Activated naive CD4-positive, alpha-beta T cell treated with anti-CD3 and anti-CD28 coated beads for 36 hours (primary cell): ENCODE measurements at regions not wholly inside any gene's neighbourhood (a gene's known extent, or its start where the extent isn't known, plus 50 kb on each side); places are given as distances from the start of the nearest gene placed in this dataset.
"Not testable (repeated sequence)": the region's sequence is repeated elsewhere in the genome, so short reads cannot be mapped to it uniquely, and the experiment has no call there.

ENCODE experiments used
- CTCF ChIA-PET: fragments of 350-600 bp; sonication (Branson Sonifier 250); formaldehyde crosslinking; loops from one replicate; lab custom pipeline; 2021; ENCODE audit warnings: antibody characterized with exemption; lab: Charles Lee
- DNase-seq: peaks from one replicate; pipeline ENCODE4 v3.0.0-alpha.2; 2020
- H3K27ac Mint-ChIP-seq: one replicate; pipeline ENCODE4 v1.8.0; 2021; ENCODE audit warnings: mild to moderate bottlenecking, mixed read lengths
- H3K27me3 Mint-ChIP-seq: one replicate; pipeline ENCODE4 v1.8.0; 2021; ENCODE audit warnings: low read depth, mixed read lengths
- H3K36me3 Mint-ChIP-seq: one replicate; pipeline ENCODE4 v1.8.0; 2021; ENCODE audit warnings: low read depth, mixed read lengths
- H3K4me1 Mint-ChIP-seq: one replicate; pipeline ENCODE4 v1.8.0; 2021; ENCODE audit warnings: low read depth, mixed read lengths
- H3K4me3 Mint-ChIP-seq: one replicate; pipeline ENCODE4 v1.8.0; 2021; ENCODE audit warnings: mild to moderate bottlenecking, moderate library complexity, mixed read lengths
- H3K9me3 Mint-ChIP-seq: one replicate; pipeline ENCODE4 v1.8.0; 2021; ENCODE audit warnings: mixed read lengths
- intact Hi-C: fragments of 100-400 bp; cut with micrococcal nuclease; formaldehyde crosslinking; loops from one replicate; pipeline ENCODE4 v1.15.1; 2023

GRCh38 chr5:21051945-21052344, 1063.9 kb upstream of the CDH18 start:
- H3K27ac Mint-ChIP-seq = no peak overlapping the region
- intact Hi-C loops = no loop called here
- peaks cover 8% of the 10 kb centered on the region for H3K9me3 Mint-ChIP-seq
- H3K27me3 Mint-ChIP-seq = no peaks in the 10 kb centered on the region
- H3K36me3 Mint-ChIP-seq = no peaks in the 10 kb centered on the region
- H3K4me3 Mint-ChIP-seq = no peak overlapping the region
- no peaks in the 10 kb centered on the region for H3K4me1 Mint-ChIP-seq
- CTCF ChIA-PET = no interaction called here
- no peak for DNase-seq

GRCh38 chr5:21049901-21050300, 1061.9 kb upstream of the CDH18 start:
- no peaks in the 10 kb centered on the region for H3K27me3 Mint-ChIP-seq
- CTCF ChIA-PET = no interaction called here
- intact Hi-C loops = no loop called here
- DNase-seq = no peak
- H3K36me3 Mint-ChIP-seq = no peaks in the 10 kb centered on the region
- H3K27ac Mint-ChIP-seq = no peak overlapping the region
- H3K4me1 Mint-ChIP-seq = no peaks in the 10 kb centered on the region
- peaks cover 8% of the 10 kb centered on the region for H3K9me3 Mint-ChIP-seq
- H3K4me3 Mint-ChIP-seq = no peak overlapping the region

GRCh38 chr5:21030981-21031380, 1043.0 kb upstream of the CDH18 start:
- CTCF ChIA-PET = no interaction called here
- Mint-ChIP-seq H3K27ac (no peak overlapping the region), H3K27me3 (no peaks in the 10 kb centered on the region), H3K4me1 (no peaks in the 10 kb centered on the region), H3K9me3 (peaks cover 5% of the 10 kb centered on the region), H3K36me3 (no peaks in the 10 kb centered on the region), H3K4me3 (no peak overlapping the region)
- DNase-seq = no peak
- intact Hi-C loops = no loop called here

- Mint-ChIP-seq H3K27ac (no peak overlapping the region), H3K27me3 (no peaks in the 10 kb centered on the region), H3K4me1 (no peaks in the 10 kb centered on the region), H3K36me3 (no peaks in the 10 kb centered on the region), H3K9me3 (peaks cover 7% of the 10 kb centered on the region), H3K4me3 (no peak overlapping the region)
- CTCF ChIA-PET = no interaction called here
- intact Hi-C loops = no loop called here
- DNase-seq = no peak
These were observed 1037.0 kb upstream of the CDH18 start for GRCh38 chr5:21024966-21025365.

- intact Hi-C loops = no loop called here
- Mint-ChIP-seq H3K27ac (no peak overlapping the region), H3K36me3 (no peaks in the 10 kb centered on the region), H3K4me1 (no peaks in the 10 kb centered on the region), H3K4me3 (no peak overlapping the region), H3K27me3 (no peaks in the 10 kb centered on the region), H3K9me3 (peaks cover 8% of the 10 kb centered on the region)
- no peak for DNase-seq
- CTCF ChIA-PET = no interaction called here
These were observed 1025.2 kb upstream of the CDH18 start for GRCh38 chr5:21013237-21013636.

- no peaks in the 10 kb centered on the region for H3K36me3 Mint-ChIP-seq
- CTCF ChIA-PET = no interaction called here
- intact Hi-C loops = no loop called here
- no peak overlapping the region for H3K27ac Mint-ChIP-seq
- no peaks in the 10 kb centered on the region for H3K27me3 Mint-ChIP-seq
- H3K4me1 Mint-ChIP-seq = no peaks in the 10 kb centered on the region
- peaks cover 1% of the 10 kb centered on the region for H3K9me3 Mint-ChIP-seq
- no peak overlapping the region for H3K4me3 Mint-ChIP-seq
- no peak for DNase-seq
These were observed 1019.8 kb upstream of the CDH18 start for GRCh38 chr5:21007781-21008180.

- CTCF ChIA-PET, H3K27ac Mint-ChIP-seq, DNase-seq, H3K4me3 Mint-ChIP-seq, H3K36me3 Mint-ChIP-seq, H3K27me3 Mint-ChIP-seq, intact Hi-C loops, H3K4me1 Mint-ChIP-seq: not testable (repeated sequence)
- H3K9me3 Mint-ChIP-seq = peaks cover 16% of the 10 kb centered on the region
These were observed 1000.9 kb upstream of the CDH18 start for GRCh38 chr5:20988933-20989332.

- intact Hi-C loops = no loop called here
- CTCF ChIA-PET = interaction anchor here (0.6 kb wide), 1 partner anchor 1077 kb away, joined by 4 read pairs; no protein-coding TSS in a partner anchor
- Mint-ChIP-seq H3K27ac (no peak overlapping the region), H3K9me3 (peaks cover 16% of the 10 kb centered on the region), H3K4me1 (no peaks in the 10 kb centered on the region), H3K27me3 (no peaks in the 10 kb centered on the region), H3K4me3 (no peak overlapping the region), H3K36me3 (no peaks in the 10 kb centered on the region)
- no peak for DNase-seq
These were observed 997.8 kb upstream of the CDH18 start for GRCh38 chr5:20985754-20986153.

- no peaks in the 10 kb centered on the region for H3K36me3 Mint-ChIP-seq
- CTCF ChIA-PET = no interaction called here
- DNase-seq = no peak
- intact Hi-C loops = no loop called here
- H3K4me3 Mint-ChIP-seq = no peak overlapping the region
- no peaks in the 10 kb centered on the region for H3K4me1 Mint-ChIP-seq
- H3K9me3 Mint-ChIP-seq = peaks cover 4% of the 10 kb centered on the region
- no peaks in the 10 kb centered on the region for H3K27me3 Mint-ChIP-seq
- no peak overlapping the region for H3K27ac Mint-ChIP-seq
These were observed 986.4 kb upstream of the CDH18 start for GRCh38 chr5:20974426-20974825.

- CTCF ChIA-PET = no interaction called here
- no peak for DNase-seq
- Mint-ChIP-seq H3K36me3 (no peaks in the 10 kb centered on the region), H3K27ac (no peak overlapping the region), H3K4me1 (no peaks in the 10 kb centered on the region), H3K9me3 (peaks cover 4% of the 10 kb centered on the region), H3K4me3 (no peak overlapping the region), H3K27me3 (no peaks in the 10 kb centered on the region)
- intact Hi-C loops = no loop called here
These were observed 984.5 kb upstream of the CDH18 start for GRCh38 chr5:20972419-20972925.

- no peaks in the 10 kb centered on the region for H3K27me3 Mint-ChIP-seq
- H3K4me3 Mint-ChIP-seq = no peak overlapping the region
- no peaks in the 10 kb centered on the region for H3K36me3 Mint-ChIP-seq
- intact Hi-C loops = no loop called here
- peaks cover 9% of the 10 kb centered on the region for H3K9me3 Mint-ChIP-seq
- DNase-seq = no peak
- no peaks in the 10 kb centered on the region for H3K4me1 Mint-ChIP-seq
- H3K27ac Mint-ChIP-seq = no peak overlapping the region
- CTCF ChIA-PET = no interaction called here
These were observed 971.3 kb upstream of the CDH18 start for GRCh38 chr5:20959347-20959746.

- no peaks in the 10 kb centered on the region for H3K36me3 Mint-ChIP-seq
- no peak overlapping the region for H3K4me3 Mint-ChIP-seq
- CTCF ChIA-PET = no interaction called here
- H3K4me1 Mint-ChIP-seq = no peaks in the 10 kb centered on the region
- peaks cover 9% of the 10 kb centered on the region for H3K9me3 Mint-ChIP-seq
- H3K27ac Mint-ChIP-seq = no peak overlapping the region
- DNase-seq = no peak
- intact Hi-C loops = no loop called here
- H3K27me3 Mint-ChIP-seq = no peaks in the 10 kb centered on the region
These were observed 970.6 kb upstream of the CDH18 start for GRCh38 chr5:20958641-20959040.

- no peak for DNase-seq
- CTCF ChIA-PET = no interaction called here
- H3K36me3 Mint-ChIP-seq = no peaks in the 10 kb centered on the region
- H3K9me3 Mint-ChIP-seq = peaks cover 6% of the 10 kb centered on the region
- H3K27ac Mint-ChIP-seq = no peak overlapping the region
- no peaks in the 10 kb centered on the region for H3K4me1 Mint-ChIP-seq
- no peak overlapping the region for H3K4me3 Mint-ChIP-seq
- H3K27me3 Mint-ChIP-seq = no peaks in the 10 kb centered on the region
- intact Hi-C loops = no loop called here
These were observed 968.1 kb upstream of the CDH18 start for GRCh38 chr5:20956134-20956533.

- Mint-ChIP-seq H3K27ac (no peak overlapping the region), H3K36me3 (no peaks in the 10 kb centered on the region), H3K27me3 (no peaks in the 10 kb centered on the region), H3K4me3 (no peak overlapping the region), H3K4me1 (no peaks in the 10 kb centered on the region), H3K9me3 (peaks cover 6% of the 10 kb centered on the region)
- no peak for DNase-seq
- CTCF ChIA-PET = no interaction called here
- intact Hi-C loops = no loop called here
These were observed 961.6 kb upstream of the CDH18 start for GRCh38 chr5:20949636-20950035.
